Middle frontal gyrus (tissue), 1 donor: ENCODE measurements at regions not wholly inside any gene's neighbourhood (a gene's known extent, or its start where the extent isn't known, plus 50 kb on each side); places are given as distances from the start of the nearest gene placed in this dataset.

Experiments
- DNase-seq: peaks from one replicate; pipeline ENCODE4 v3.0.0-alpha.2; 2015; ENCODE audit warnings: low spot score; ENCODE audit errors: extremely low spot score

DNA sequence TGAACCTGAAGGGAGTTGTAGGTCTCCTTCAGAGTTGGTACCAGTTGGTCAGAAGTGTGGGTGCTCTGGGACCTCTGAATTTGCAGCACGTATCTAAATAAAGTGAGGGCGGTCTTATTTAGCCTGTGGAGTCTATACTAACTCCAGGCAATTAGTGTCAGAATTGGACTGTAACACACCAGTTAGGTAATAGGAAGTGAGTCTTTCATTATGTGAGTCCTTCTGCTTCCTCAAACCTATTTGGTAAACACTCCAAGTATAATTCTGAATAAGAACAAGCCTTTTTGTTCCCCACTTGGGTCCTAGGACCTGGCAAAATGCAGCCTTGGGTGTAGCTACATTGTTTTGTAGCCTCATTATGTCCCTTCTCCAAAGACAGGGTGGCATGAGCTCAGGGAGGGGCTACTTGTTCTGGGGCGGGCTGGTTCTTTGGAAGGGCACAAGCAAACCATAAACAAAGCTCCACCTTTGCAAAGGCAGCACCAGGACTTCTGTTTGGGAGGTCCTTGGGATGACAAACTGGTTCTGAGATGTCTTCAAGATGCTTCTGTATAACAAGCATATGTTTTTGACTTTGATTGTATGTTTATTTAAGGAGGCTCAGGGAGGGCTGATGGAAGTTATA, 418.0 kb downstream of the ZNF536 start:
- DNase-seq: no peak

DNA sequence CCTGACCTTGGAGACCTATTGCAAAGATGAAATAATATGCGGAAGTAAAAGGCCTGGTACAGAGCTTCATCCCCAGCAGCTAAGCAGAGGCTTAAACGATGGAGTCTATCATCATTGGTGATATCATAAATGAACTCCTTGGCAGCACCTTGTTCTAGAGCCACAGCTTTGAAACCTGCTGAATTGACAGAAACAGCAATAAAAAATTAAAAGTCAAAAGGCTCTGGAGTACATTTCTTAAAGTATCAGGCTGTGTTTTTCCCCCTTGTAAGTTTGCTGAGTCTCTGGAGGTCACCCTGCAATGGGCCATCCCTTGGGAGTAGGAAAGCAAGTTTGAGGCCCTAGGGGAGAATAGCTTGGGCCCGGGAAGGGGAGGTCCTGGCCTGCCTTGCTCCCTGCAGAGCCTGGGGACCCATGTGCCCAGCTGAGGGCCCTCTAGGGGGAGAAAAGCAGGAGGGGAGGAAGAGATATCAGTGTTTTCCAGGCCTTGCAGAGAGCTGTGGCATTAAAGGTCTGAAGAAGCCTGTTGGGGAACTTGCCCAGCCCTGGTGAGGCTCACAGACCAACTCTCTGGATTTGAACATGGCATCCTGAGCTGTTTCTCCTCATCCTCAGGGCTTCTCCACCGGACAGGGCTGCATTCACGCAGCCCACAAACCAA, 416.1 kb downstream of the ZNF536 start:
- DNase-seq: no peak

- no peak for DNase-seq
Observed at GRCh38 chr19:30785458-30786137, 413.4 kb downstream of the ZNF536 start.

DNA sequence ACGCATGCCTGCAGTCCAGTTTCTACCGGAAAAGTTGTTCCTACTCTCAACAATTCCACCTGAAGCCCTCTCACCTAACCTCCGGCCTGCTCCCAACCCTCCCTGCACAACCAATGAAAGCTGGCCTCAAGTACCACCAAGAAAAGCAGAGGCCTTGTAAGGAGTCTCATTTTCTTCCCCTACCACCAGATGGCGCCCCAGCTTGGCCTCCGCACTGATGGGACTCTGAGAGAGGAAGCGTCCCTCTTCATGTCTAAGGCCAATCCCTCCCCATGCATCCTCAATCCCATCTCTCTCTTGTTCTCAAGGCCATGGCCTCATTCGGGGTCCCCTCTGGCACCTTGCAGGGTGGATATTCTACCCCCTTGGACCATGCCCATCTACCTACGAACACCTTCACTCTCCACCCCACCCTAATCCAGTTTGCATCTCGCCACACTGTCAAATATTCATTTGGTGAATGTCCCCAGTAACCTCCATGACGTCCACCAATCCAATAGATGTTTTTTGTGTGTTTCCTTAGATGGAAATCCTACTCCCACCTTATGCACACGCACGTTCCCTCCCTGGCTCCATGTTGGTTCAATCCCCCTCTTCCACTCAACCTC, 412.8 kb downstream of the ZNF536 start:
- DNase-seq: no peak

GRCh38 chr19:30783936-30784335, 411.8 kb downstream of the ZNF536 start:
- DNase-seq: no peak

GRCh38 chr19:30783212-30783611, 411.0 kb downstream of the ZNF536 start:
- no peak for DNase-seq

DNA sequence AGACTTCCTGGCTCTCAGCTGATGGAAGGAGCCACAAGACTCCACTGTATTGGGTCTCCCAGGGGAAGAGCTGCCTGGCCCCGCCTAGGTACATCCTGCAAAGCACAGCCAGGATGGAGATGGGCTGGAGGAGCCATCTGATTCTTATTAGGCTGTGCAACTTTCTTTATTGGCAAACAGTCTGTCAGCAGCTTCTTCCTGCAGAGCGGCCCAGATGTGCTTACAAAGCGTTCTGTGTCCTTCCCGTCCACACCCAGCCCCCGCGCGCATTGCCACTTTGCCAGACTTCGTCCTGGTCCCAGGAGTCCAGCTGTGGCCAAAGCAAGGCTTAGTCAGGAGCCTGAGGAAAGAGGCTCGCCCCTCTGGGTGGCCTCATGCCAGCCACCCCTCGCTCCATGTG, 409.3 kb downstream of the ZNF536 start:
- DNase-seq: no peak

- no peak for DNase-seq
Observed at GRCh38 chr19:30781047-30781446, 408.9 kb downstream of the ZNF536 start.

- no peak for DNase-seq
Observed at GRCh38 chr19:30780456-30780855, 408.3 kb downstream of the ZNF536 start.

DNA sequence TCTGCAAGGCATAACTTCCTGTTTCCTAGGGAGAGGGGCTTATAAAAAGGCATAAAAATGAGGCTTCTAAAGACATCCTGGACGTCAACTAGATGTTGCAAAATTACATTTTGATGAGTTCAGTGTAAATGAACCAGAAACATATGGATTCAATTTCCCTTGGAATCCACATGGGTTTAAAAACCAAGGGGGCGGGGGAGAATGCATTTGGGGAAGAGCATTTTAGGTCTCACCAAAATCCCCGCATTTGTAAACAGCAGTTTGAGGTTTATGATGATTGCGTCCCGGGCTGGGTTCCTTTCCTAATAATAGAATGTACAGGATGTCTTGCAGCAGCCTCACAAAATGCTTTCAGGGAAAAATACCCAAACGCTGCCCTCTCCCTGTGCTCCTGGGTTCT, 407.8 kb downstream of the ZNF536 start:
- no peak for DNase-seq

DNA sequence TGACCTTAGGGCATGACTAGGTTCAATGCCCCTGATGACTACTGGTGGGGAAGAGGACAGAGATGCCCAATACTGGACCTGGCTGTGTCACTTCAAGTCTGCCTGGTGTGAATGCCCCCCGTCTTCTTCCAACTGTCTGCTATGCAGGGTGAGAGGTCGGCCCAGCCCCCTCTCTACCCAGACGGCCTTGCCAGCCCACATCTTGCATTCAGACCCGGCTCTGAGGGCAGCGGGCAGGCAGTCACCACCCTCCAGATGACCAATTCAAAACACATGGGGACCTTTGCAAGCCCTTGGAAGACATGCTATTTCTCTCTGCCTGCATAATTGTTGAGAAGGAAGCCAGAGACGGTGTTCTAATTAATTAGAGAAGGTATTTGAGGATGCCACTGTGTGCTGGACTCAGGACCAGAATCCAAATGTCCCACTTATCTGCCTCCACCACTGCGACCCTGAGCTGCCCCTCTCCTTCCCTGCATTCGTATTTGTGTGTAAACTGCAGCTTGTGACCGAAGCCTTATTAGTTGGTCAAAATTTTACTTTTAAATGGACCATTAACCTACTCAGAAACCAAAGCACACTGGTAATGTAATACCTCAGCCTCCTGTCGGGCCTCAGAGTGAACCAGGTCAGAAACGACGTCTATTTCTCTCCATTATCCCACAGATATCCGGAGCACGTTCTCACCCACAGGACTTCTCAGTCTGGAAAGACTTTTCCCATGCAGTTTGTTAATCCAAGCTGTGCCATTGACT, 407.0 kb downstream of the ZNF536 start:
- DNase-seq: no peak

DNA sequence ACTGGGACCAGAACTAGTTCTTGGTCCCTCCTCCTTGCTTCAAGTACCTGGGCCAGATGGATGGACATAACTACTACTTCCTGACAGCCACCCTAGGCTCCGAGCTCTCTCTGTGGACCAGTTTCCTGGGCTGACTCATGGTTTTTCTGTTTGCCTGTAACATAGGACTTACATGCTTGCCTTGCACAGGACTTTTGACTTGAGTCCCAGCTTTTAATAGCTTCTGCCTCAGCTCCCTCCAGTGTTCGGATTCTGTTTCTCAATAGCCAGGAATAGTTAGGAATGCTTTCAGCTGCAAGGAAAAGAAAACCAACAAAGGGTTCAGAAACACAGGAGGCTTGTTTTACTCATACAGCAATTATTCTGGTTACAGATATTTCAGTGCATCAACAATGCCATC, 405.9 kb downstream of the ZNF536 start:
- DNase-seq: no peak

DNA sequence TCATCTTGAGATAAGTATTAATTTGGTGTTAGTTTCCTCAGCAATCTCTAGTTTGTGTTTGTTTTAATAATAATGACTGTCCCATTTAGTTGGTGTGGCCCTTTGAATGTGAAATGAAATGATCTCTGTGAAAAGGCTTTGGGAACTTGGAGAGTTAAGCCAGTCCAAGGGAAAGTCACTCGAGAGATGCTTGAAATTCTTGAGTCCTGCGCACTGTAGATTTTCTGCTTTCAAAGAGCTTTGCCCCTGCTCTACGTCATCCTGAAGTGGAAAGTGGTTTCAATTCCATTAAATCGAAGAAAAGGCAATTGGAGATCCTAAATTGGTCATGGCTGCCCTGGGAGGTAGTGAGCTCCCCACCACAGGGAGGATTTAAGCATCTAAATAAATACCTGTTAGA, 403.8 kb downstream of the ZNF536 start:
- DNase-seq: no peak

DNA sequence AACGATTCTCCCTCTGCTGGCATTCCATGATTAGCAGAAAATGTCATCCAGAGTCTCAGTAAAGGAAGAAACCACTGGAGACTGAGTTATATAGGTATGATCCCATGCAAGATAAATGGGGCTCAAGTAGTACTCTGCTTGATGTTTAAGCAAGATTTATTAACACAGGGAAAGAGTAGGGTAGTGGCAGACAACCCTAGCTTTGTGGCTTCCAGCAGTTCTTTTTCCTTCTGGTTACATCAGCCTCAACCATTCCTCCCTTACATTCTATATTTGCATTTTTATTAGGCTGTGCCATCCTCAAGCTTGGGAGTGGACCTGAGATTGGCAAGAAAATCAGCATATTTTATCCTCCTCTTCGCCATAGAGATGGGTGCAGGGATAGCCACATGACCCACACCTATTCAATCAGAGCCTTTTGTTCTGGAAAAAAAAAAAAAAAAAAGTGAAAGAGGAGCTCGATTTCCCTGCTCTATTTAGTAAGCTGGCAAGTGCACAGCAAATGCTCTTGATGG, 402.1 kb downstream of the ZNF536 start:
- no peak for DNase-seq

GRCh38 chr19:30762651-30763050, 390.5 kb downstream of the ZNF536 start:
- DNase-seq: no peak

GRCh38 chr19:30760014-30760413, 387.8 kb downstream of the ZNF536 start:
- no peak for DNase-seq

GRCh38 chr19:30757837-30758617, 385.8 kb downstream of the ZNF536 start:
- DNase-seq: no peak

GRCh38 chr19:30757104-30757836, 385.1 kb downstream of the ZNF536 start:
- DNase-seq: no peak

DNA sequence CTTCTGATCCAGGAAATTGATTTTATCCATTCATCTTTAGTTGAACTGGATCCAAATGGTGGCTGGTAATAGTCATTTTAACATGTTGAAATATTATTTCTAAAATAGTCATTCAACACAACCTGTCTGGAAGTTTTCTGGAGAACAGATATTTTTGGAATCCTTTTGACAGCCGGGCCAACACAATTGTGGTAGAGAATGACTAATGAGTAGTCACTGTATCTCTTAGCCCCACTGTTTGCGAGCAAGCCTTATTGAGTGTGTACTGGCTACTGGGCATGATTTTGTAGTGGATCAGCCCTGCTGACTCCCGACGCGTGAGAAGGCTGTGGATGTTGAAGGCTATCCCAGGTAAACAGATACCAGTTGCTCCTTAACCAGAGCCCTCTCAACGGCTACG, 383.4 kb downstream of the ZNF536 start:
- no peak for DNase-seq

DNA sequence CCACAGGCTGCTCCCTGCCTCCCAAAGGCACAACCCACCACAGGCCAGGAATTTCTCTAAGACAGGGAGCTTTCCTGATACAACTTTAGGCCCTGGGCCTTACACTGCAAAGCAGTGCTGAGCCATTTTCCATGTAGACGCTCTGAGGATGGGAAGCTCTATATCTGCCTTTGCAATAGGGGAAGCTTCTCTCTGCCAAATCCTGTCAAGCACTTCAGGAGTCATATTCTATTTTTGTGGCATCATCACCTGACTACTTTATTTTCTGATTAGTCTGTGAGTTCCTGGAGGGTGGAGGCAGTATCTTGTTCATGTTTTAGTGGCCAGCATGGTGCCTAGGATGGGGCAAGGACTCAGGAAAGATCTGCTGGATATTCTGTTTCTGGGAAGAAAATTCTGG, 382.0 kb downstream of the ZNF536 start:
- DNase-seq: no peak
